ENCODE measurements at regions not wholly inside any gene's neighbourhood (a gene's known extent, or its start where the extent isn't known, plus 50 kb on each side); places are given as distances from the start of the nearest gene placed in this dataset.

GRCh38 chr3:159923956-159924355 is 64.7 kb upstream of the IL12A start:
- DNase-seq, result no peak

GRCh38 chr3:159924411-159924810 is 64.2 kb upstream of the IL12A start:
- no peak for DNase-seq

- DNase-seq, result no peak
Observed at GRCh38 chr3:159925248-159925647, 63.4 kb upstream of the IL12A start.

- no peak for DNase-seq
Observed at GRCh38 chr3:159926573-159926972, 62.1 kb upstream of the IL12A start.

GRCh38 chr3:159928071-159928491 is 60.6 kb upstream of the IL12A start:
- no peak for DNase-seq

- no peak for DNase-seq
Observed at GRCh38 chr3:159928666-159929065, 60.0 kb upstream of the IL12A start.

- no peak for DNase-seq
Observed at GRCh38 chr3:159929171-159930141, 59.2 kb upstream of the IL12A start.

GRCh38 chr3:159934216-159934615 is 54.4 kb upstream of the IL12A start:
- DNase-seq, result no peak

- DNase-seq, result no peak
Observed at GRCh38 chr3:159936541-159936940, 52.1 kb upstream of the IL12A start.

- DNase-seq, result no peak
Observed at GRCh38 chr3:159937561-159938166, 51.0 kb upstream of the IL12A start.

- no peak for DNase-seq
Observed at GRCh38 chr3:159938714-159939113, 49.9 kb upstream of the IL12A start.
